Trophoblast cell (in vitro differentiated cells and primary cell): ENCODE measurements at regions not wholly inside any gene's neighbourhood (a gene's known extent, or its start where the extent isn't known, plus 50 kb on each side); places are given as distances from the start of the nearest gene placed in this dataset.
A peak's percentile ranks its signal among the peaks of the same experiment; 100 is the strongest.

Experiments used
- DNase-seq, 2 donors: peaks; one replicate each; pipeline ENCODE4 v3.0.0-alpha.2; 2016
- H2AFZ ChIP-seq: 2 replicates; pipeline ENCODE4 v1.6.1; 2013; ENCODE audit warnings: low read length, moderate library complexity, mild to moderate bottlenecking; ENCODE audit not compliant: insufficient read depth, poor library complexity
- H2AK5ac ChIP-seq: 2 replicates; pipeline ENCODE4 v1.6.1; 2013; ENCODE audit warnings: mild to moderate bottlenecking, low read length
- H2BK120ac ChIP-seq: 2 replicates; pipeline ENCODE4 v1.6.1; 2013; ENCODE audit warnings: low read length, mild to moderate bottlenecking, moderate library complexity; ENCODE audit not compliant: insufficient read depth, poor library complexity
- H2BK12ac ChIP-seq: 2 replicates; pipeline ENCODE4 v1.6.1; 2013; ENCODE audit warnings: mild to moderate bottlenecking, low read length, moderate library complexity
- H2BK5ac ChIP-seq: 2 replicates; pipeline ENCODE4 v1.6.1; 2013; ENCODE audit warnings: low read length, low read depth, moderate library complexity, mild to moderate bottlenecking; ENCODE audit not compliant: poor library complexity
- H3K14ac ChIP-seq: 2 replicates; pipeline ENCODE4 v1.6.1; 2013; ENCODE audit warnings: mild to moderate bottlenecking, low read length
- H3K18ac ChIP-seq: 2 replicates; pipeline ENCODE4 v1.6.1; 2013; ENCODE audit warnings: mild to moderate bottlenecking, low read length
- H3K23ac ChIP-seq: 2 replicates; pipeline ENCODE4 v1.6.1; 2013; ENCODE audit warnings: low read length
- H3K27ac ChIP-seq: 2 replicates; pipeline ENCODE4 v1.5.1; 2013; ENCODE audit warnings: low read depth, mild to moderate bottlenecking, inconsistent platforms, low read length, moderate library complexity
- H3K27me3 ChIP-seq: 2 replicates; pipeline ENCODE4 v1.6.1; 2013; ENCODE audit warnings: inconsistent platforms, mild to moderate bottlenecking, low read length, moderate library complexity; ENCODE audit not compliant: insufficient read depth
- H3K36me3 ChIP-seq, 2 experiments: 1 replicate in 1 of 2; 2 replicates in 1 of 2; pipeline ENCODE4 v1.6.1; 2013; ENCODE audit warnings: low read length in 2 of 2, mild to moderate bottlenecking in 2 of 2, moderate library complexity in 1 of 2; ENCODE audit not compliant: insufficient read depth in 2 of 2, control insufficient read depth in 1 of 2
- H3K4ac ChIP-seq: 2 replicates; pipeline ENCODE4 v1.6.1; 2013; ENCODE audit warnings: low read depth, mild to moderate bottlenecking, low read length, moderate library complexity
- H3K4me1 ChIP-seq, 2 experiments: 1 replicate in 1 of 2; 2 replicates in 1 of 2; pipeline ENCODE4 v1.6.1; 2013; ENCODE audit warnings: low read length in 2 of 2, mild to moderate bottlenecking in 2 of 2, moderate library complexity in 1 of 2; ENCODE audit not compliant: insufficient read depth in 2 of 2, control insufficient read depth in 1 of 2
- H3K4me2 ChIP-seq: 2 replicates; pipeline ENCODE4 v1.6.1; 2013; ENCODE audit warnings: inconsistent platforms, mild to moderate bottlenecking, low read length, moderate library complexity
- H3K4me3 ChIP-seq: 2 replicates; pipeline ENCODE4 v1.5.1; 2013; ENCODE audit warnings: mild to moderate bottlenecking, low read depth, low read length, inconsistent platforms
- H3K79me1 ChIP-seq: one replicate; pipeline ENCODE4 v1.6.1; 2013; ENCODE audit warnings: low read length
- H3K79me2 ChIP-seq: 2 replicates; pipeline ENCODE4 v1.6.1; 2013; ENCODE audit warnings: low read length, mild to moderate bottlenecking; ENCODE audit not compliant: control insufficient read depth, insufficient read depth, poor library complexity
- H3K9ac ChIP-seq: 2 replicates; pipeline ENCODE4 v1.6.1; 2013; ENCODE audit warnings: mild to moderate bottlenecking, low read length
- H3K9me3 ChIP-seq: 2 replicates; pipeline ENCODE4 v1.6.1; 2013; ENCODE audit warnings: low read depth, mild to moderate bottlenecking, control low read depth, inconsistent platforms, low read length; ENCODE audit not compliant: insufficient read depth
- H4K12ac ChIP-seq: 2 replicates; pipeline ENCODE4 v1.6.1; 2013; ENCODE audit warnings: low read depth, mild to moderate bottlenecking, low read length, moderate library complexity
- H4K8ac ChIP-seq: 2 replicates; pipeline ENCODE4 v1.6.1; 2013; ENCODE audit warnings: low read depth, mild to moderate bottlenecking, low read length, moderate library complexity
- H4K91ac ChIP-seq: one replicate; pipeline ENCODE4 v1.6.1; 2013; ENCODE audit warnings: low read depth, mild to moderate bottlenecking, low read length, moderate library complexity
- WGBS: extraction: QIAGEN DNeasy Blood & Tissue Kit; methylation state at CpG from one replicate; pipeline ENCODE4 v1.1.7; 2013; ENCODE audit warnings: missing lambda C conversion rate; ENCODE audit not compliant: insufficient read length, insufficient coverage; ENCODE audit errors: extremely low coverage; 5-methylcytosine and 5-hydroxymethylcytosine counted together

DNA sequence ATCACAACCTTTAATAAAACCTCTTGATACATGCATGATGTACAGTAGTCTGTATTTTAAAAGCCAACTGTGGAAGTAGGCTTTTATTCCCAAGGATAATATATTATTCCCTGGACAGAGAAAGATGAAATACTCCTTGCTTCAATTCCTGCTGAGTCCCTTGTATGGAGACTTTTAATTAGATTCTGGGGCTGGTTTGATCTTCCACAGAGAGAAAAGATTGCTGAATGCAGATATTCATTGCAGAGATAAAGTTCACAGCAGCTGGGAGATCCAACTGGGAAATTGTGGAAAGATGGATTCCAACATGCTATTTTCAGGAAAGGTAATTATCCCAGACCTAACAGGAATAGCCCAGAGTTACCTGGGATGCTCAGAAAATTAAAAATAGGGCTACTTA, 607.0 kb upstream of the HS6ST1 start:
- H3K9me3 ChIP-seq = no peaks in the 10 kb centered on the region
- H2BK12ac ChIP-seq = no peak overlapping the region
- no peak overlapping the region for H2AK5ac ChIP-seq
- H4K91ac ChIP-seq = no peak overlapping the region
- DNase-seq = no peak
- H3K18ac ChIP-seq = no peak overlapping the region
- H3K4ac ChIP-seq = no peak overlapping the region
- H2BK120ac ChIP-seq = no peak overlapping the region
- H3K27me3 ChIP-seq = no peaks in the 10 kb centered on the region
- no peak overlapping the region for H4K12ac ChIP-seq
- H3K27ac ChIP-seq = no peak overlapping the region
- no peaks in the 10 kb centered on the region for H3K79me2 ChIP-seq
- H3K79me1 ChIP-seq = no peaks in the 10 kb centered on the region
- H3K14ac ChIP-seq = no peak overlapping the region
- H4K8ac ChIP-seq = no peak overlapping the region
- H3K36me3 ChIP-seq = no peaks in the 10 kb centered on the region
- H3K4me1 ChIP-seq = no peaks in the 10 kb centered on the region
- no peak overlapping the region for H2AFZ ChIP-seq
- H3K4me3 ChIP-seq = no peak overlapping the region
- no peak overlapping the region for H2BK5ac ChIP-seq
- no peak overlapping the region for H3K4me2 ChIP-seq
- no peak overlapping the region for H3K9ac ChIP-seq
- no peak overlapping the region for H3K23ac ChIP-seq

DNA sequence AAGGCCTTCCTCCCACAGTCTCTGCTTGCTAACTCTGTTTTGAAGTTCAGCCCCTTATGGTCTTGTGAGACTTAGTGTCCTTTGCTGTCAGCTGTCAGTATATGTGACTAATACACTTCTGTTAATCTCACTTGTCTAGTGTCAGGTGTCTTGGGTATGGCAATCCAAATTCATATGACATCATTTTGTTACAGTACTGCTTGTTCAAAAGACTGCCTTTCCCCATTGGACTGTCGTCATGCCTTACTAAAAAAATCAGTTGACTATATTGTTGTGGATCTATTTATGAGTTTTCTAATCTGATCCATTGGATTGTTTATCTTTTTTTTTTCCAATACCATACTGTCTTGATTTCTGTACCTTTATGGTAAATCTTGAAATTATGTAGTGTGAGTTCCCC, 611.4 kb upstream of the HS6ST1 start:
- no peaks in the 10 kb centered on the region for H3K9me3 ChIP-seq

DNA sequence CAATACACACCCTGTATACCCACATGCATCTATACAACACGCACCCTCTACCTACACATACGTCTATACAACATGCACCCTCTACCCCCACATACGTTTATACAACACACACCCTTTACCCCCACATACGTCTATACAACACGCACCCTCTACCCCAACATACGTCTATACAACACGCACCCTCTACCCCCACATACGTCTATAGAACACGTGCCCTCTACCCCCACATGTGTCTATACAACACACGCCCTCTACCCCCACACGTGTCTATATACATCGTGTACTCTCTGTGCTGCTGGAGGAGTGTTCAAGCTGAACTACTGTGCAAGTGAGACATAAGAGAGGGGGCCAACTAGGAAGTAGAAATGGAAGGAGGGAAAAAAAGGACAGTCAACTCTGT, 621.7 kb upstream of the HS6ST1 start:
- no peaks in the 10 kb centered on the region for H3K36me3 ChIP-seq
- DNase-seq = no peak
- H3K4me3 ChIP-seq = peak overlapping the region; percentile 31
- H3K79me2 ChIP-seq = no peaks in the 10 kb centered on the region
- no peak overlapping the region for H4K91ac ChIP-seq
- no peaks in the 10 kb centered on the region for H3K27me3 ChIP-seq
- H2AK5ac ChIP-seq = no peak overlapping the region
- peaks cover 2% of the 10 kb centered on the region for H3K9me3 ChIP-seq
- no peak overlapping the region for H2BK120ac ChIP-seq
- no peak overlapping the region for H3K18ac ChIP-seq
- peak overlapping the region; percentile 41 for H3K23ac ChIP-seq
- H3K14ac ChIP-seq = no peak overlapping the region
- no peak overlapping the region for H2AFZ ChIP-seq
- H3K79me1 ChIP-seq = no peaks in the 10 kb centered on the region
- H4K12ac ChIP-seq = no peak overlapping the region
- no peaks in the 10 kb centered on the region for H3K4me1 ChIP-seq
- H2BK5ac ChIP-seq = no peak overlapping the region
- H3K9ac ChIP-seq = no peak overlapping the region
- no peak overlapping the region for H4K8ac ChIP-seq
- H3K27ac ChIP-seq = no peak overlapping the region
- no peak overlapping the region for H3K4me2 ChIP-seq
- no peak overlapping the region for H3K4ac ChIP-seq
- H2BK12ac ChIP-seq = no peak overlapping the region
- 99% methylated on average over 9 of the region's 12 CpGs for WGBS

More for the DNA sequence above, 611.4 kb upstream of the HS6ST1 start:
- H4K91ac ChIP-seq = no peak overlapping the region
- no peaks in the 10 kb centered on the region for H3K4me1 ChIP-seq
- no peak overlapping the region for H3K23ac ChIP-seq
- no peaks in the 10 kb centered on the region for H3K79me1 ChIP-seq
- no peak overlapping the region for H3K4me3 ChIP-seq
- H3K18ac ChIP-seq = no peak overlapping the region
- H2BK5ac ChIP-seq = no peak overlapping the region
- H2AFZ ChIP-seq = no peak overlapping the region
- H3K36me3 ChIP-seq = no peaks in the 10 kb centered on the region
- DNase-seq = no peak
- H4K12ac ChIP-seq = no peak overlapping the region
- H2AK5ac ChIP-seq = no peak overlapping the region
- WGBS = no CpG with 5 or more reads among the region's 1 CpG
- H4K8ac ChIP-seq = no peak overlapping the region
- no peak overlapping the region for H3K4ac ChIP-seq
- H3K27me3 ChIP-seq = no peaks in the 10 kb centered on the region
- H2BK12ac ChIP-seq = no peak overlapping the region
- no peak overlapping the region for H3K27ac ChIP-seq
- no peaks in the 10 kb centered on the region for H3K79me2 ChIP-seq
- no peak overlapping the region for H3K14ac ChIP-seq
- H2BK120ac ChIP-seq = no peak overlapping the region
- H3K4me2 ChIP-seq = no peak overlapping the region
- no peak overlapping the region for H3K9ac ChIP-seq

GRCh38 chr2:128941751-128942150, 623.1 kb upstream of the HS6ST1 start:
- H3K18ac ChIP-seq = no peak overlapping the region
- no peaks in the 10 kb centered on the region for H3K79me1 ChIP-seq
- H3K9ac ChIP-seq = no peak overlapping the region
- H4K8ac ChIP-seq = no peak overlapping the region
- peaks cover 2% of the 10 kb centered on the region for H3K9me3 ChIP-seq
- H3K36me3 ChIP-seq = no peaks in the 10 kb centered on the region
- H4K12ac ChIP-seq = no peak overlapping the region
- no peak overlapping the region for H4K91ac ChIP-seq
- no peak overlapping the region for H2AK5ac ChIP-seq
- H3K79me2 ChIP-seq = no peaks in the 10 kb centered on the region
- no peak overlapping the region for H2BK120ac ChIP-seq
- H2BK5ac ChIP-seq = no peak overlapping the region
- H3K4me2 ChIP-seq = no peak overlapping the region
- H3K4me1 ChIP-seq = no peaks in the 10 kb centered on the region
- no peak for DNase-seq
- H3K4me3 ChIP-seq = no peak overlapping the region
- no peak overlapping the region for H2AFZ ChIP-seq
- no peak overlapping the region for H3K23ac ChIP-seq
- H3K4ac ChIP-seq = no peak overlapping the region
- no peak overlapping the region for H3K14ac ChIP-seq
- WGBS = no CpG with 5 or more reads among the region's 3 CpGs
- H3K27me3 ChIP-seq = no peaks in the 10 kb centered on the region
- H2BK12ac ChIP-seq = no peak overlapping the region
- H3K27ac ChIP-seq = no peak overlapping the region
